HG03280 (cell line): ENCODE measurements at regions not wholly inside any gene's neighbourhood (a gene's known extent, or its start where the extent isn't known, plus 50 kb on each side); places are given as distances from the start of the nearest gene placed in this dataset.

Source experiments
- ATAC-seq: cut with Tn5 transposase; IDR thresholded peaks from one replicate; pipeline ENCODE4 v1.9.1; 2021; ENCODE audit warnings: mild to moderate bottlenecking, moderate library complexity; ENCODE audit not compliant: unreplicated experiment

DNA sequence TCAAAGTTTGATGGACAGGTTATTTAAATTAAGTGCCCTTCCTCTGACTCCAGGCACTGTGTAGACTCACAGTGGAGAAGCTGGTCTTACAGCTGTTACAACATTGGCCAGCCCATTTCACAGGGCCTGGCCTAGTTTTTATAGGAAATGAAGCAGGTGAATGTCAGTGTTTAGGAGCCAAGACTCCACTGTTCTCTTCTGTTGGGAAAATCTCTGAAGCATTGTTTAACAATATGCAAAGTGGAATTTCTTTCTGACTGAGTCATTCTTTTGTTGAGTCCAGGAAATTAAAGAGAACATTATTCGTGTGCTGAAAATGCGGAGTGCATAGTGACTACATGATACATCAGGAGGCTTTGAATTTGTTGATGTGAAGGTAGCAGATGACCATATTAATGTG, 64.7 kb downstream of the ARRDC4 start:
- no peak for ATAC-seq

DNA sequence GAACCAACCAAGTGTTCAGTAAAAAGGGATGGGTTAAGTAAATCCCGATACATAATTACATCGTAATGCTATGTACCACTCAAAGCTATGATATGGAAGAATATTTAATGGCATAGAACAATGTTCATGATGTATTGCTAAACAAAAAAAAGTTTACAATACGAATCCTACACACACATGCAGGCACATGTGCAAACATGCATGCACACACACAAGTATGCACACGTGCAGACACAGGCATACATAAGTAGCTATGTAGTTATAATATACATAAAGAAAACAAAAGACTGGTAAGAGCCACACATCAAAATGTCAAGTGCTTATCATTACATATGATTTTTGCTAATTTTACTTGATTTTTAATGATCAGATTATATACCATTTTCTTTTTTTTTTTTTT, 74.2 kb downstream of the ARRDC4 start:
- no peak for ATAC-seq

DNA sequence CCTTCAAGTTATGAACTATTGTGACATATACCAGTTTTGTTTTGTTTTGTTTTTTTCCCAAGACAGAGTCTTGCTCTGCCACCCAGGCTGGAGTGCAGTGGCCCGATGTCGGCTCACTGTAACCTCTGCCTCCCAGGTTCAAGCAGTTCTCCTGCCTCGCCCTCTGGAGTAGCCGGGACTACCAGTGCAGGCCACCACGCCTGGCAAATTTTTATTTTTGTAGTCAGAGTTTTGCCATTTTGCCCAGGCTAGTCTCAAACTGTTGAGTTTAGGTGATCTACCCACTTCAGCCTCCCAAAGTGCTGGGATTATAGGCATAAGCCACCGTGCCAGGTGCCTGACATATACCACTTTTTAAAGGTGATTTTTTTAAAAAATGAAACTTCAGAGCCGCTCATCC, 74.6 kb downstream of the ARRDC4 start:
- no peak for ATAC-seq

DNA sequence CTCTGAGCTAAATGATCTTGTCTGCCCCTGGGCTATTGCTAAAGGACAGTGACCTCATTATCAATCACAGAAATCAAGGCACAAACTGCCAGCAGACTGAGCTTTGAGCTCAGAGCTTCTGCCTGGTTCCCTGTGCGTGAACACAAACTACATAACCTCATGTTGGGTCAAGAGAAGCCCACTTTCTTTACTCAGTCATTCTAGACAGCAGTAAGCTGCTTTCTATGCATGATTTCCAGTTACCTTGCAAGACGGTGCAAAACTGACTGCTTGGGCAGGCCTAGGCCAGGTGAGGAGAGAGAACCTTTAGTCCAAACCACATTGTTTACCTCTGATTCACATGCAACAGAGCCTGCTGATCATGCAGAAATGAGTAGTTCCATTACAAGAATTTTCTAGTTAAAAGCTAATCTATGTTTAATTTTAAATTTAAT, 75.1 kb downstream of the ARRDC4 start:
- no peak for ATAC-seq

DNA sequence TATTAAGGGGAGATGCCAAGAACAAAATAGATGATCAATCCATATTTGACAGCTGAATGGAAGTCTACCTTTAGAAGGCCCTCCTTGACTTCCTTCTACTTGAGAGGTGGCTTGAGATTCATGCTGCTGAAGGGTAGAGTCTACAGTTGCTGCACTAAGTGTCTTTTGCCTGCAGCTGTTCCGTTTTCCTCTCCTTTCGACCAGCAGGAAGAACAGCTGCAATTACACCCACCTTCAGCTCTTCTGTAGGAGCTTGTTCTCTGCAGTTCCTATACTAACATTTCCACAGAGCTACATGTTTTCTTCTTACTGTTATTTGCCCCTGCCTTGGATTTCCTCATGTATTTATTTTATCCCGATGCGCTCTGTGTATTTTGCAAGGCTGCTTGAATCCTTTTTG, 79.1 kb downstream of the ARRDC4 start:
- ATAC-seq = no peak

DNA sequence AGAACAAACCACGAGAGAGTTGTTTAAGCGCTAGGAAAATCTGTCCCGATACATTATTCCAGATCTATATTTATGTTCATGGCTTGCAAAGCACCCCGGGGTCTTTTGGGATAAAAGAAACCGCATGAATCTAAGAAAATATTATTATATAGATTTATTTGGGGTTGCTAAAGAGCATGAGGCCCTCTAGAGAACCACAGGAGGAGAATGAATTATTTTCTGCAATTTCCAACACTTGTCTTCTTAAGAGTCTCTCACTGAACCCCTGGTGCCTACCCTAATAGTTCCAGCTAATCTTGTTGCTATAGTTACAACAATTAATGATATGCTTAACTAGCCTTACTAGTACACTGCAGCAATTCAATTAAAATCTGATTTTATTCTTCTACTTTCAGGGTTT, 79.6 kb downstream of the ARRDC4 start:
- no peak for ATAC-seq

DNA sequence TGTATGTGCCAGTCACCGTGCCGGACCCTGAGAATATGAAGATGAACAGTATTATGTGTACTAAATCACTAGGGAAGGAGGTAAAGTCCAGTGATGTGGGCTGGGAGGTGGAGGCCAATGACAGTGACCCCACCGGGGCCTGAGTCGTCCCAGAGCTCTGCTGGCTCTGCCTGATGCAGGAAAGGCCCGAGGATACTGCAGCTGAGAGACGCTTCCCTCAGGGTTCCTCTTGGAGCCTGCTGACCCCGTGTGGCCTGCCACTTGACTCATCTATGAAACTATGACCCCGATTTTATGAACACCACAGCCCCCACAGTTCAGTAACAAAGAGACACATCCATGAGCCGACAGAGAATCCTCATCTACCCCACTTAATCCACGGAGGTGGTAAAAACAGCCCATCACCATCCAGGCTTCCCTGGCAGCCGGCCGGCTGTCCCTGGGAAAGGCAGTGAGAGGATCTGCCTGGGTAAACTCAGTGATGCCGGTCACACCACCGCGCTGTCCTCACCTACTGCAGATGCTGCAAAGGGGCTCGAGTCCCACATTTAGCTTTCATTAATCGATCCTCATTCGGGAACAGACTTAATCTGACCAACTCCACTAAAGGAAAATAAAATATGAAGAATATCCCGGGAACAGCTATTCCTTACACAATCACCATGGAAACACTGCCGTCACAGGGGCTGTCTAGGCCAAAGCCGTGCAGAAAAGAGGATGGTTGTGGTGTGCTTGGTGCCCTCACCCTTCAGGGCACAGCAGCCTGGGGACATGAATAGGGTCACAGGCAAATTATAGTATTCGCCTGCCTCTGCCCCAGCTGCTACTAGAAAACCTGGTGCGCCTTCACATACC, 82.9 kb downstream of the ARRDC4 start:
- ATAC-seq = no peak

DNA sequence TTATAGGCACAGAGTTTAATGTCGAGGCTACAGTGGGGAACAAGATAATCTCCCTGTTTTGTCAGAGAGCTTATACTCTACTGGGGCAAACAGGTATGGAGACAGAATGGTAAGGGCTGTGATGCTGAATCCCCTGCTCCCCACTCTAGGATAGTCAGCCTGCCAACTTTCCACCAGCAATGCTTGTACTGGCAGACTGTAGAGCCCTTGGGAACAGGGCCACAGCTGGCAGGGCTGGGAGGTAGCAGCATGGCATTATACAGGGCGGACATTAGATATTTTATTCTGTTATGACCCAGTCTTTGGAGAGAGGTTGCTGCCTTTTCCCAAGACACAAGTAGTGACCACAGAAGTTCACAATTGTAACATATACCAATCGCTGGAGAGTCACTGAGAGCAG, 91.2 kb downstream of the ARRDC4 start:
- ATAC-seq = no peak

DNA sequence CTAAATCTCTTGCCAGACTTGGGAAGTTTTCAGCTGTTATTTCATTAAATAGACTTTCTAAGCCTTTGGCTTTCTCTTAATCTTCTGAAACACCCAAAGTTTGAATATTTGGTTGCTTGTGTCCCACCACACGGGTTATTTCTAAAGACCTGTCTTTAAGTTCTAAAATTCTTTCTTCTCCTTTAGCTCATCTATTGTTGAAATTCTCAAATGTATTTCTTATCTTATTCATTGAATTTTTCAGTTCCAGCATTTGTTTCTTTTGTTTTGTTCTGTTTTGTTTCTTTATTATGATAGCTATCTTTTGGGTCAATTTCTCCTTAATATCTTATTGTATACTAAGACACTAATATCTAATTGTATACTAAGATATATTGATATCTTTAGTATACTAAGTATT, 97.0 kb downstream of the ARRDC4 start:
- no peak for ATAC-seq

DNA sequence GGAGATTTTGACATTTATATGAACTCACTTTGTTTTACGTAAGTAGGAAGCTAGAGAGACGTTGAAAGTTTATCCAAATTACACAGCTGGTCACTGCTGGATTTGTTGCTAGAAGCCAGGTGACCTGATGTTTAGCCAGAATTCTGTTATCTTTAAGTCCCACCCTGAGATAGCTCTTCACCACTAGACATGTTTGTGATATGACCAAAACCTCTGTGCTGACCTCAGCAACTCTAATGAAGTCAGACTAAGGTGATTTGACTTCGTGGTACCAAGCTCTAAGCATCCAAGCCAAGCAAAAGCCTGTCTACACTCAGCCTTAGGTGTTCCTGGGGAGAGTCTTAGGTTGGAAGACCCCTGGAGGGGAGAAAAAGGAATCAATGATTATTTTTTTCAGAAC, 102.4 kb downstream of the ARRDC4 start:
- ATAC-seq = no peak

DNA sequence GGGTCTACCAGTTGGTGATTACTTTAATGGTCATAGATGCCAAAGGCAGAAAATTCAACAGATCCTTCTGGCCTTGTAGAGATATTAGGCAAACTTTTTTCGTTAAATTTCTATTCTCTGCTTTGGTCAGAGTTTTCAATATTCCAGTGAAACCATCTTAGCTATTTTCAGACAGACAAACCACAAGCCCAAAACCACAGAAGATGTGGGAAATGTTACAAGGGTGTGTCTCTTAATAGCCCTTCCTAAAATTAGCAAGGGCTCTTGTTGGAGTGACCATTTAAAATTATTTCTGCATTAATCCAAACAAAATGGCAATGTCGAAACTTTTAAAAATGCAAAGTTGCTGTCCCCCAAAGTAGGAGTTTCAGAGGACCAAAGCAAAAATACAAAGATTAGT, 102.8 kb downstream of the ARRDC4 start:
- ATAC-seq = no peak

DNA sequence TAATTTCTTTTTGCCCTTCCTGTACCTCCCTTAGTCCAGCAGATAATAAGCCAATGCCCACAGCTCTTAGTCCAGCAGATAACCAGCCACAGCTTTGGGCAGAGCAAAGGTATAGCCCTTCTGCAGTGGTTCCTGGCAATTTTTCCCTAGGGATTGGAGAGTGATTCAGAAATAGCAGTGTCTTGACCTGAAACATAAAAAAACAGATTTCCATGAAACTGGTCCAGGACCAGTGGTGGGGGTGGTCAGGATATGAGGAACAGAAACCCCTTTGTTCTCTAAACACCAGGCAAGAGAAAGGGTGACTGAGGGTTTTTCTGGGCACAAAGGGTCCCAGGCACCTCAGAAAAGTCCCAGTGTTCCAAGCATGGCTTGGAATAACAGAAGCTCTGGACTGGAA, 103.4 kb downstream of the ARRDC4 start:
- ATAC-seq = no peak

DNA sequence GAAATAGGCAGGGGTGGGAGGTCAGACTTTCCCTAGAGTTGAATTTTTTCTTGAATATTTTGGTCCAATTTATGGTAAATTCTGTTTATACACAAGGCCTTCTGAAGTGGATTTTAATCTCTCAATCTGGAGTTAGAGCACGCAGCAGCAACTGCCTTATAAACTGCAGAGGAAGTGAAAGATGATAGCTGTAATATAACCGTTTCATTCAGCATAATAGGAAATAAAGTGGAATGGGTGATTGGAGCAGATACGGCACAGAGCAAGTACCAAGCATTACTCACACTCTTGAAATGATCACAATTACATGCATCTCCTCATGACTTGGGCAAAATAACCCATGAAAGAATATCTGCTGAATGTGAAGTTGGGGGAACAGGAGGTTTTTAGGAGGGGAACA, 106.8 kb downstream of the ARRDC4 start:
- ATAC-seq = no peak

DNA sequence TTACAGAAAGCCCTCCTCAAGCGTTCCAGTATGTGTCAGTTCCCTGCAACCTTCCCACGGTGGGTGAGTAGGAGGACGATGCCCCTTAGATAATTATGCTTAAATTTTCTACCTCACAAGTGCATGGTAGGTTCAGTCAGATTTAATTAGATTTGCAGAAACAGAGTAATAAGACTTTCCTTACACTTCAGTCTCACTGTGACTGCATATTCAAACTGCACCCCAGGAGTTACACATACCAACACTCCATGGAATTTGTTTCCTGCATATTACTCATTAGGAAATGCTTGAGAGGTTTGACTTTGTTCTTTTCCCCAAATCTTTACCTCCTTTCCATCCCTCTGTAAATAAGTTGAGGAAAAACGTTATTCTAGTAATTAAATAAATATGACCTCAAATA, 108.8 kb downstream of the ARRDC4 start:
- ATAC-seq = no peak

DNA sequence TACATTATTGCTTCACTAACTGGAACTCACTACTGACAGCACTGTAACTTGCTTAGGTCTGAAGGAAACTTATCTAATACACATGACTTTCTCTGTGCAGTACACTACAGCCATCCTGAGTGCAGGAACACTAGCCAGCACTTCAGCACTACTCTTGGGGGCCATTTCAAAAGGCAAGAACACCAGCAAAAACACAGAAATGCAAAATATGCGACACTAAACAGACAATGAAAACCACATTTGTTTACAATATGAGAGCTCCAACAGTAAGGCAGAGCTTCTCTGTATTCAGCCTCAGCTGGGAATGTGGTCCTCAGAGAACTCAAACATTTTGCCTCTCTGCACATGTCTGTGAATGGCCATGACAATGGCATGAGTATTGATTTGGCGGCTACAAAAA, 109.6 kb downstream of the ARRDC4 start:
- ATAC-seq = no peak

DNA sequence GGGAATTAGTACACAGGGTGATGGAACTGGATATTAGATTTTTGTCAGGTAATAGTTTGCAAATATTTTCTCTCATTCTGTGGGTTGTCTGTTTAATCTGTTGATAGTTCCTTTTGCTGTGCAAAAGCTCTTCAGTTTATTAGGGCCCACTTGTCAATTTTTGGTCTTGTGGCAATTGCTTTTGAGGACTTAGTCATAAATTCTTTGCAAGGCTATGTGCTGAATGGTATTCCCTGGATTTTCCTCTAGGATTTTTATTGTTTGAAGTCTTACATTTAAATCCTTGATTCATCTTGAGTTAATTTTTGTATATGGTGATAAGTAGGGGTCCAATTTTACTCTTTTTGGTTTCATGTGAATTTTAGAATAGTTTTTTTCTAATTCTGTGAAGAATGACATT, 111.3 kb downstream of the ARRDC4 start:
- no peak for ATAC-seq

DNA sequence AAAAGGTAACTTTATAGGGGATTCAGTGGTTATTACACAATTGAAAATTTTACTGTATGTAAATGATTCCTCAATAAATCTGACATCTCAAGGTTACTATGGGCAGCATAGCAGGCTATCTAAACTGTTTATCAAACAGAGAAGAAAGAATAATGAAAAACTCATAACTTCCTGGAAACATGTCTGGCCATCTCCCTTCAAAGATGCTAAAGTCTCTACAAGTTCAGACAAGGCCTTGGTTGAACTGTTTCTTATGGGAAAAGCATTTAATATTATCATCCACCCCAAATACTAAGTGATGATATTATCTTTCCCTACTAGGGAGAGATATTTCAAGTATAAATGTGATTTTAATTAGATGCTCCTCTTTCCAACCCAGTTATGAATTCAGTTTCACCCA, 114.9 kb downstream of the ARRDC4 start:
- ATAC-seq = no peak

DNA sequence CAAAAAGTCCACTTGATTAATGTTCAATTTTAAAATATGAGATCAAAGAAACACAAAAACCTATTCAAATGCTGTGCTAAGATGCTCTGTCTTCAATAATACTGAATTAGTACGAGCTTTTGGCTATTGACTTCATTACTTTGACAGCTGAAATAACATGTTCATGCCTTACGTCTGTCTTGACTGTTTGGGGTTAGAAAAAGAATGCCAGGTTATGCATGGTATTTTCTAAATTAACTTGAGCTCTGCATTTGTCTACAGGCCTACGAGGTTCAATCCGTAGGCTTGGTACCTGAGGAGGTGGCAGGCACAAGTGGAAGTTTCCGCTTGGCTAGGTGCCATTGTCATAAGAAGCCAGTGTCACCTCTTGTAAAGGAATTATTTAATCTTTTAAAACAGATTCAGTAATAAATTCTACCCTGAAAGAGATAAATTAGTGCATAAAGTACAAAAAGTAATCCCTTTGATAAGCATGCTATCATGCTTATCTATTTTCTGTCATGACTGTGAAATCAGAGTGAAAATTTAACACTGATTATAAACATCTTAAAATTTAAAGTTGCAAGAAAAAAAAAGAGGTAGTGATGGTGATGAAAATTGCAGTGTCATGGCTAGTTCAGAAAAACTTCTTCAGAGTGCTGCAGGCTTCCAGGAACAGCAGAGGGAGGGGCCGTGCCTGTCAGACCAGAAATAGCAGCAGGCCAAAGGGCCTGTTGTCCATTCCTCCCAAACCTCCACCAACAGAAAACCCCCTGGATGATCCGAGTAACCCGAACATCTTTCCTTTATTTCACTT, 115.7 kb downstream of the ARRDC4 start:
- no peak for ATAC-seq

DNA sequence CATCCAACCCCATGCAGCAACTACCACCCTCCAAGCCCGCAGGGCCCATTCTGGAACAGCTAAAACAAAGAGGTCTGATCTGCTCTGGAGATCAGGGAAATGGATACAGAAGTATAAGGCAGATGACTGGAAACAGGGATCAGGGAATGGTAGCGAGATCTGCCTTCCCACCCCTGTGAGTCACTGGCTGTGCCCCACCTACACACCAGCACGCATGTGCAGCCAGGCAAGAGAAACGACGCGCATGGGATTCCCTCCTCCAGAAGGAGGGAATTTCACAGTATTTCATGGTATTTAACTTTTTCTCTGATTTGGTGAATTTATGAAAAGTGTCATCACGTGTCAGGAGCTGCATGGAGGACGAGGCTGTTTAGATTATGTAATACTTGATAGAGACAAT, 116.7 kb downstream of the ARRDC4 start:
- ATAC-seq = no peak

DNA sequence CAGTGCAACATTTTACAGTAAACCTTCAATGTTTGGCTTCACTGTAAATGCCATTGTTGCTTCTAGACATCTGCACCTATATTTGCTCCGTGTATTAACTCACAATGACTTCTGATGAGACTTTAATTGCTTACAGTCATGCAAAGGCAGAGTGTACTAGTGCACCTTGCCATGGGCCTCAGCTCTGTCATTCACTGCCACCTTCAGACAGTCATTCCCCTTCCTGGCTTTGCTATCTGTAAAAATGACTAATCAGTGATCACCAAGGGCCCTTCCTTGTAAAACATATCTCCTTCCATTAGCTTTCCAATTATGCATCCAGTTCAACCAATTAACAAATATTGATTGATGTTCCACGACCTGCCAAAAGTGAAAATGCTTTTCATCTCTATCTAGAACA, 120.3 kb downstream of the ARRDC4 start:
- ATAC-seq = no peak

DNA sequence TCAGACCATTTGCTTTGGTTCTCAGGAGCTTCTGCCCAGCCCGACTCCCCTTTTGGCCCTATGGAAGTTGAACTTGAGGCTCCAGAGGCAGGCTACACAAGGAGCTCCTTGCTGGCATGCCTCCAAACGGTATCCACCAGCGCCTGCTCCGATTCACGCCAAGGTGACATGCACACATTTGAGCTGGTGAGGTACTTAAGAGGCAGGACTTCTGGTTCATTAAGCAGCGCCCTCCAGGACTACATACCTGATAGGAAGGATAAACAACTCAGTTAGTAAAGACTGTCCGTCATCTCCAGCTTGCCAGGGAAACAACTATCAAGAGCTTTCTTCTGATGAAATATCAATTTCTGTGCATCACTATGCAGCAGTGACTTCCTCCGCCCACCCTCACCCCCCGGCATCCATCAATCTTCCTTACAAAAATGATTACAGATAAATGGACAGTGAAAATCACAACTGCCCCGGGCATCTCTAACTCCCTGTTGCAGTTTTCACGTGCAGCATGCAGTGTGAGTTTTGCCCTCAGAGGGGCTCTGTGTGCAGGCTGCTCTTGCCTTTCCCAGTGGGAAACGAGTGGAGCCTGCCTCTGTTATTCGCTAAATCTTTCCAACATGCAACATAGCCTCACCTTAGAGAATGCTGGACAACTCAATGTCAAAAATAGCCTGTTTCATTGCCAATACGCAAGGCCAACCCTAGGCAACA, 122.9 kb downstream of the ARRDC4 start:
- ATAC-seq = no peak
